ENCODE measurements at regions not wholly inside any gene's neighbourhood (a gene's known extent, or its start where the extent isn't known, plus 50 kb on each side); places are given as distances from the start of the nearest gene placed in this dataset.
"Not testable (repeated sequence)": the region's sequence is repeated elsewhere in the genome, so short reads cannot be mapped to it uniquely, and the experiment has no call there.

DNA sequence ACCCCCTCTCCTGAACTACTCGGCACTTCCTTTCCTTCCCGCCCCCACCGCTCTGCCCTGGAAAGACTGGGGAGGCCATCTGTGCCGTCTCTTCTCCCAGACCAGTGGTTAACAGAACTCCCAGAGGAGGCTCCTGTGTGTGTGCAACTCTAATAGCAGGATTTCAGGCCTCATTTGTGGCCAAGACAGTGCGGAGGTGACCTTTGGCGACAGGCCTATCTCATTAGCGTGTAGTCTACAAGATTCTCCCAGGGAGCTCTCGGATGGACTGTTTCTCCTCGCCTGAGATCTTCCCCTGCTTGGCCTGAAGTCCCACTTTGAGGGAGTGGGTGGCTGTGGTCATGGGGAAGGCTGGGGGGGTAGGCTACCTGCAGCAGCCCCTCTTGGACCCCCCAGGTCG lies 325.2 kb downstream of the BCL2L11 start:
- TF ChIP-seq, protein P1, sequence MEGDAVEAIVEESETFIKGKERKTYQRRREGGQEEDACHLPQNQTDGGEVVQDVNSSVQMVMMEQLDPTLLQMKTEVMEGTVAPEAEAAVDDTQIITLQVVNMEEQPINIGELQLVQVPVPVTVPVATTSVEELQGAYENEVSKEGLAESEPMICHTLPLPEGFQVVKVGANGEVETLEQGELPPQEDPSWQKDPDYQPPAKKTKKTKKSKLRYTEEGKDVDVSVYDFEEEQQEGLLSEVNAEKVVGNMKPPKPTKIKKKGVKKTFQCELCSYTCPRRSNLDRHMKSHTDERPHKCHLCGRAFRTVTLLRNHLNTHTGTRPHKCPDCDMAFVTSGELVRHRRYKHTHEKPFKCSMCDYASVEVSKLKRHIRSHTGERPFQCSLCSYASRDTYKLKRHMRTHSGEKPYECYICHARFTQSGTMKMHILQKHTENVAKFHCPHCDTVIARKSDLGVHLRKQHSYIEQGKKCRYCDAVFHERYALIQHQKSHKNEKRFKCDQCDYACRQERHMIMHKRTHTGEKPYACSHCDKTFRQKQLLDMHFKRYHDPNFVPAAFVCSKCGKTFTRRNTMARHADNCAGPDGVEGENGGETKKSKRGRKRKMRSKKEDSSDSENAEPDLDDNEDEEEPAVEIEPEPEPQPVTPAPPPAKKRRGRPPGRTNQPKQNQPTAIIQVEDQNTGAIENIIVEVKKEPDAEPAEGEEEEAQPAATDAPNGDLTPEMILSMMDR (IDR thresholded peaks at IDR 0.05; ENCODE audit: control extremely low read depth in 1 of 3, insufficient read depth in 1 of 3, low read depth in 1 of 3, low read length in 3 of 3): not testable (repeated sequence)
- not testable (repeated sequence) for TF ChIP-seq TAF7 (optimal IDR thresholded peaks at IDR 0.05; ENCODE audit: borderline replicate concordance, low read depth, low read length); MAFK (IDR thresholded peaks at IDR 0.05; ENCODE audit: low read depth, low read length)

All from H1 (cell line).